NCI-H748 treated with DMSO at 0.1 percent for 48 hours (cell line): ENCODE measurements at regions not wholly inside any gene's neighbourhood (a gene's known extent, or its start where the extent isn't known, plus 50 kb on each side); places are given as distances from the start of the nearest gene placed in this dataset.
"Not testable (repeated sequence)": the region's sequence is repeated elsewhere in the genome, so short reads cannot be mapped to it uniquely, and the experiment has no call there.

Experiments used
- DNase-seq: peaks from one replicate; lab custom pipeline; 2025; lab: John Stamatoyannopoulos, UW

DNA sequence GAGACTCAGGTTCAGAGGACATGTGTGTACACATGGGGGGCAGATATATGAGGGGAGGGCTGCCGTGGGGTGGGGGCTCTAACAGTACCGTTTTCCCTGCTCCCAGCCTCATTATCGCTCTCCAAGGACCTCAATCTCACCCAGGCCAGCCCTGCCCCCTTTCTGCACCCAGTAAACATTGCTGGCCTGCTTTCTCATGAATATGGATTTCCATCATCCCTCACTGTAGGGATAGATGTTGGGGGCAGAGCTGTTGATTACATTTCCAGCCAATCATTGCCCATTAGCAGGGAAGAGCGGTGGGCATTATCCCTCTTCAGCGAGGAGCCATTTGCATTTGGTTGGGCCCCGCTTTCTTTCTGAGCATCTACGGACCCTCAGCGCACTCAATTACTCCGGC lies 273.8 kb downstream of the RPS6KC1 start:
- DNase-seq = no peak

- no peak for DNase-seq
Observed at GRCh38 chr1:213325482-213325881, 274.4 kb downstream of the RPS6KC1 start.

- DNase-seq = no peak
Observed at GRCh38 chr1:213326281-213327016, 275.4 kb downstream of the RPS6KC1 start.

DNA sequence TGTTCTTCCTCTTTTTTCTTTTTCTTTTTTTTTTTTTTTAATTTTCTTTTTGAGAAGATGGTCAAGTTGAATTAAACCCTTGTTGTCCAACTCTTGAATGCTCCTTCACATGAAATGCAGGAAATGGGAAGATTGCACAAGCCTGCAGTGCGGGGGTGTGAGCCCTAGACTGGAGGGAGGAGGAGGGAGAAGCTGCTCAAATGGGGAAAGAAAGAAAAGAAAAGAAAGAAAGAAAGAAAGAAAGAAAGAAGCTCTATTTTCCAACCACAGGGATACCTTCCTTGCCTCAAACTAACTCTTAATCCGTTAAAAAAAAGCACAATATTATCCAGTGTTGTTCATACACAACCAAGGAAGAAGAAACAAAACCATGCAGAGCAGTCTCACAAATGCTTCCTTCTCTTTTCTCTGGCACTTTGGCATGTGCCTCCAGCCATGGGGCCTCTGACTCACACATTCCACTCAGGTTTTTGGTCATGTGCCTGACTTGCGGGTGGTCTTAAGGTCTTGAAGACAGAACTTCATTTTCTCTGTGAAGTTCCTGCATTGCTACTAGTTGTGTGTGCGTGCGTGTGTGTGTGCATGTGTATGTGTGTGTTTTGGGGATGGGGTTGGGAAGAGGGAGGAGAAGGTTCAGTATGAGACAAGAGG lies 276.1 kb downstream of the RPS6KC1 start:
- DNase-seq = no peak

DNA sequence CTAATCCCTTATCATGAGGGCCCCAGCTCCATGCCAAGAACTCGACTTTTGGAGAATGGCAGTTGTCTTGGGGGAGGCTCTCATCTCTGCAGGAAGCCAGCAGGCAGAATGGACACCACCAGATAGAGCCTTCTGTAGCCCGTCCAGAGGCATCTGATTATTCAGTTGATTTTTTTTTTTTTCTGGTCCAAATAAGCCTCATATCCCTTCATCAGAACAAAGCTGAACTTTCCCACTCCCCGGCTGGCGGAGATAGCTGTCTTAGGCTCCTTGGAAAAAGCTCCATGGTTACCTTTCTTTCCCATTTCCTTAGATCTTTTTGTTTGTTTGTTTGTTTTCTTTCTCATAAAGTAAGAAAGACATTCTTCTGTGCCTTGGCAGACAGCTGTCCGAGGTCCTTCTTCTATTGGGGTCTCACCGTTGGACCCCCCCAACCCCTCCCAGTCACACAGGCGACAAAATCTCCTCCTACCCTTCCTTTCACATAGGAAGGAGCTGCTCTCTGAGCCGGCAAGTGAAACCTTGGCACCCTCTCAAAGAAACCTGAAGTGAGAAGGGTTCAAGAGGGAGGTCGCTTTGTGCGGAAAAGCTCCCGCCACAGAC lies 278.5 kb downstream of the RPS6KC1 start:
- no peak for DNase-seq

DNA sequence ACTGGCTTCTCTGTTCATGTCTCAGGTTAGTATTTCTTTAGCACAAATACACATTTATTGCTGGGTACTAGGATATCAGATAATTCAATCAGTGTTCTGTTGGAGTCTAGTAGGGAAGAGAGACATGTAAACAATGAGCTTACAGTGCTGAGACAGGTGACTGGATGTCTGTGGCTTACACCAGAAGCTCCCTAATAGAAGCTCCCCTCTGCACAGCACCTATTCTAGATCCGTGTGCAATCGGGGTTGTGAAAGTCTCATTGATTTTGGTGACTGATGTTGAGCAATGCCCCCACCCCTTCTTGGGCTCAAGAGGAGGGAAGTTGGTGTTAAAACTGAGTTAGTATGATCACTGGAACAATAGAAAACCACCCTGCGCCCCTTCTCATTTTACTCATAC lies 279.2 kb downstream of the RPS6KC1 start:
- DNase-seq = no peak

GRCh38 chr1:213331631-213332175 lies 280.7 kb downstream of the RPS6KC1 start:
- no peak for DNase-seq

DNA sequence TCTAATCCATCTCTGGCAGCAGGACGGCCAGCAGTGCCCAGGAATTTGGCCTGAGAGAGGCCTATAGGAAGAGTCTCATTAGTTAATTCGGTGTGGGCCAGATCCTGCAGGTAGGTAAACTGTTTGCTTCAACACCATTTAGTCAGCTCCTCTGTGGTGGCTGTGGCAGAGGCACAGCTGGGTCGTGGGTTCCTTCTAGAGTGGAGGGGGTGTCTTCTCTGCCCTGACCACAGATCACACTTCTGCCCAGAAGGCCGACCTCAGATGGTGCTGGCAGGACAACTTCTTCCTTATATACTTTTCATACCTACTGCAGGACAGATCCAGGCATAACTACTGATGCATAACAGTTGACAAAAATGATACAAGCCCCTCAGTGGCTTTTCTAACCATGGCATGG lies 281.4 kb downstream of the RPS6KC1 start:
- no peak for DNase-seq

DNA sequence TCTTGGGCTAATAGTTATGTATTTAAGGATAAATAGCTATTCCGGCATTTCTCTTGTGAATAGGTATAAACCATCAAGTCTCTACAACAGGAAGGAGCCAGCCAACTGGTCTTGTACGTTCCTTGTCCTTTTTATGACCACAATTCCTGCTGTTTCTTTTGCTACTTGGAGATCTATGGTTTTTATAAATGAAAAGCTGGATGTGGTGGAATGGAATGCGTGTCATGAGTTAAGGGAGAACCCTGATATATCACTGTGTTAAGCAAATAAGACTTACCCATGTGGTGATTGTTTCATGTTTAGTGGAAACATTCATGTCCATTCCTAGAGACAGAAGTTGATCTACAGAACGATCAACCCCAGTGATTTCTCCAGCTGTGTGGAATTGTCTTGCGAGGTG lies 282.1 kb downstream of the RPS6KC1 start:
- DNase-seq = no peak

GRCh38 chr1:213335084-213335483 lies 284.0 kb downstream of the RPS6KC1 start:
- DNase-seq = peak; percentile 62

DNA sequence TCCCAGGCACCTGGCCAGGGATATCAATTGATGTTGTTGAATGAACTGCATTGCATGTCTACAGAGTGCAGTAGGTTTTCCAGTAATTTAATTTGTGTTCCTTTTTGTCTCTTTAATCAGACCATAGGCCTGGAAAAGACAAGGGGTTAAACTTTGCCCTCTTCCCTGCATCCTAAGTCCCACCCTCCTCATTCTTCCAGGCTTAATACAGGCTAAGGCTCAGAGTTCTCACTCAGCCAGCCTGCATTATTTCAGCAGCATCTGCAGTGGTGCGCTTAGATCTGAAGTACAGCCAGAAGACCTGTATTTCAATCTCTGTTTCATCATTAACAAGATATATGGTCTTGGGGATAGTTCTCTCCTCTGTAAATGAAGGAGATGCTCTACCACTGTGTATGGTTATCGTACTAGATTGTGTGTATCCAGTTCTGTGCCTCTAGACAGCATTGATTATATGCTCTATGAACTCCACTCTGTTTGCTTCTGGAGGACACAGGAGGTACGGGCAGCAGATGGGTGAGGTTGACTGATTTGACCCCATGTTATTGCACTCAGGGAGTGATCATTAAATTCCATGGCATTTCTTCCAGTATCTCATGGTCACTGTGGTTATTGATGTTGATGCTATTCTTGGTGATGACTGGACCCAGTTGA lies 286.1 kb downstream of the RPS6KC1 start:
- no peak for DNase-seq

DNA sequence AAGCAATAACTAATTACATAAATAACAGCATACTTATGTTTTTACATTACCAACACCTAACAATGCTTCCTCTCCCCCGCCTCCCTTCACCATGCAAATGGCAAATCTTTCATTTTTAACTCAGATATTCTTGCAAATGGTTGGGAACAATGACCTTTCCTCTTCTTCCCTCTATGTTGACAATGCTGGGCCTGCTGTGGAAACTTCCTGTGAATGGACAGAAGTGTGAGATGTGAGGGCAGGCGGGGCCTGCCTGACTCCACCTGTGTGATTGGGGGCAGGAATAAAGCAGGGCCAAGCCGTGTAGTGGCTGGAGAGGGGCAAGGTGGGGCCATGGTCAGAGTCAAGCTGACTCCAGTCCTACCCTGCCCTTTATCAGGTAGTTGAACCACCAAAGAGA lies 289.6 kb downstream of the RPS6KC1 start:
- DNase-seq = no peak

GRCh38 chr1:213345621-213346020 lies 294.6 kb downstream of the RPS6KC1 start:
- DNase-seq = no peak

DNA sequence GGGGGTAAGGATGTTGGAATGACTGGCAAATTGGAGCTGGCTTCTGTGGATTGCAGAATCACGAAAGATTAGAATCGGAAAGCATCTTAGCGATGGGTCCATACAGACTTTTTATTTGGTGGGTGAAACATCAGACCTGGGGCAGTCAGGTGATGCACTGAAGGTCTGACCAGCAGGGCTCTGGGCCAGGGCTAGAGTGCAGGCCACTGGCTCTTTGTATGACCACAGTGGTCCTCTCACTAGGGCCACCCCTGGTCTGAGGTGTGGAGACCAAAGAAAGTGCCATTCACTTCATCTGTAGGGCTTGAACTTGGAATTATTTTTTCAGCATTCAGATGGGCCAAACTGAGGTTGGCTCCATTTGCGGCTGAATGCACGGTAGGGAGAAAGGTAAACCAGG lies 306.4 kb downstream of the RPS6KC1 start:
- no peak for DNase-seq

- DNase-seq = not testable (repeated sequence)
Observed at GRCh38 chr1:213358368-213358767, 307.3 kb downstream of the RPS6KC1 start.

- no peak for DNase-seq
Observed at GRCh38 chr1:213362598-213362997, 311.6 kb downstream of the RPS6KC1 start.

GRCh38 chr1:213366141-213366831 lies 315.2 kb downstream of the RPS6KC1 start:
- no peak for DNase-seq

DNA sequence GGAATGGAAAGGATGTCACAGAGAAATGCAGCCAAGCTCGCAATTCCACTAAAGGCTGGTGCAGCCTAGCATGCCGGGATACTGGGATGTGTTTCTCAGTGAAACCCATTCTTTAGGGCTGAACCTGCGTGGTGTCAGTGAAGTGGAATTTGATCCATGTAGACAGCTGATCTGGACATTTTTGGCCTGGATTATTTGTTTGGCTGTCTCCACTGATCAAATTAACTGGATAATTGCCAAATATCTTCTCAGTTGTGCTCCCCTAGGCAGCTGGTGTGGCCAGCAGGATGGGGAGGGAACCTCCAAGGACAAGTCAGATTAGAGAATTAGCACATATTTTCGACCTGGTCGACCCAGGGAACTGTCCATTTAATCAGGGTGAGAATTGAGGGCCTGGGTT lies 318.4 kb downstream of the RPS6KC1 start:
- no peak for DNase-seq

- no peak for DNase-seq
Observed at GRCh38 chr1:213370523-213370922, 319.5 kb downstream of the RPS6KC1 start.

DNA sequence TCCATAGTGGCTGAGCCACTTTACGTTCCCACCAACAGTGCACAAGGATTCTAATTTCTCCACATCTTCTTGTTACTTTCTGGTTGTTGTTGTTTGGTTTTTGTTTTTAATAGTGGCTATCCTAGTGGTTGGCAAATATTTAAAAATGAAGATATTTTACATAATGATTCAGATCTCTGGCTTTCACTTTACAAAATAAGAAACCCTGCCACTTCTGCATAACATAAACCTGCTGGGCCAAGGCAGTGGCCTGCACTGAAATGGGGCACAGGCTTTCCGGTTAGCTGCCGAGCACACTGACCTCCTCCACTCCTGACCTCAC lies 320.4 kb downstream of the RPS6KC1 start:
- no peak for DNase-seq

GRCh38 chr1:213371847-213372619 lies 321.0 kb downstream of the RPS6KC1 start:
- DNase-seq = peak; percentile 11
